Esophagus muscularis mucosa (tissue), 4 donors: ENCODE measurements at regions not wholly inside any gene's neighbourhood (a gene's known extent, or its start where the extent isn't known, plus 50 kb on each side); places are given as distances from the start of the nearest gene placed in this dataset.

Experiments used
- DNase-seq: peaks from one replicate; pipeline ENCODE4 v3.0.0-alpha.2; 2017; ENCODE audit errors: extremely low spot score
- H3K27ac ChIP-seq, 4 donors: fragments of 200-600 bp; sonication (generic); replicated peaks in 1 of 4; 1 replicate in 3 of 4; 2 replicates in 1 of 4; pipeline ENCODE4 v1.5.1; 2016 to 2019; ENCODE audit warnings: mild to moderate bottlenecking in 1 of 4
- H3K27me3 ChIP-seq, 4 donors: fragments of 200-600 bp; sonication (generic); one replicate each; pipeline versions ENCODE4 v1.5.1 to v1.6.0; 2016 to 2019
- H3K36me3 ChIP-seq, 4 donors: fragments of 200-600 bp; sonication (generic); one replicate each; pipeline ENCODE4 v1.5.1; 2016 to 2019
- H3K4me1 ChIP-seq, 4 donors: fragments of 200-600 bp; sonication (generic); one replicate each; pipeline ENCODE4 v1.5.1; 2016 to 2019
- H3K4me3 ChIP-seq, 4 donors: fragments of 200-600 bp; sonication (generic); 1 replicate in 2 of 4; 2 replicates in 2 of 4; pipeline ENCODE4 v1.5.1; 2016 to 2019; ENCODE audit warnings: mild to moderate bottlenecking in 4 of 4, moderate library complexity in 1 of 4
- H3K9me3 ChIP-seq, 4 donors: fragments of 200-600 bp; sonication (generic); 1 replicate in 3 of 4; 2 replicates in 1 of 4; pipeline ENCODE4 v1.5.1; 2016 to 2019
- EP300 ChIP-seq: sonication (generic); formaldehyde crosslinking; IDR thresholded peaks from one replicate; pipeline ENCODE4 v1.6.1; 2017; ENCODE audit warnings: antibody characterized with exemption
- POLR2A ChIP-seq: fragments of 450-650 bp; IDR thresholded peaks from one replicate; pipeline ENCODE4 v1.6.1; 2017; ENCODE audit warnings: antibody characterized with exemption, moderate library complexity, mild to moderate bottlenecking, low read depth
- POLR2AphosphoS5 ChIP-seq, 2 donors: sonication (generic); formaldehyde crosslinking; IDR thresholded peaks; one replicate each; pipeline ENCODE4 v1.6.1; 2017; ENCODE audit warnings: antibody characterized with exemption in 2 of 2
- WGBS: methylation state at CpG from one replicate; pipeline ENCODE4 v1.1.5; 2018; 5-methylcytosine and 5-hydroxymethylcytosine counted together
- intact Hi-C: fragments of 100-400 bp; cut with DNase I; formaldehyde crosslinking; loops from one replicate; pipeline ENCODE4 v1.15.1; 2023
- TF ChIP-seq, protein P1 (sequence below), 3 experiments: fragments of 200-600 bp in 2 of 3; fragments of 450-650 bp in 1 of 3; sonication (generic) in 2 of 3; IDR thresholded peaks; one replicate each; pipeline ENCODE4 v1.5.1; 2017 to 2019; ENCODE audit warnings: antibody characterized with exemption in 3 of 3, mild to moderate bottlenecking in 2 of 3, moderate library complexity in 1 of 3

DNA sequence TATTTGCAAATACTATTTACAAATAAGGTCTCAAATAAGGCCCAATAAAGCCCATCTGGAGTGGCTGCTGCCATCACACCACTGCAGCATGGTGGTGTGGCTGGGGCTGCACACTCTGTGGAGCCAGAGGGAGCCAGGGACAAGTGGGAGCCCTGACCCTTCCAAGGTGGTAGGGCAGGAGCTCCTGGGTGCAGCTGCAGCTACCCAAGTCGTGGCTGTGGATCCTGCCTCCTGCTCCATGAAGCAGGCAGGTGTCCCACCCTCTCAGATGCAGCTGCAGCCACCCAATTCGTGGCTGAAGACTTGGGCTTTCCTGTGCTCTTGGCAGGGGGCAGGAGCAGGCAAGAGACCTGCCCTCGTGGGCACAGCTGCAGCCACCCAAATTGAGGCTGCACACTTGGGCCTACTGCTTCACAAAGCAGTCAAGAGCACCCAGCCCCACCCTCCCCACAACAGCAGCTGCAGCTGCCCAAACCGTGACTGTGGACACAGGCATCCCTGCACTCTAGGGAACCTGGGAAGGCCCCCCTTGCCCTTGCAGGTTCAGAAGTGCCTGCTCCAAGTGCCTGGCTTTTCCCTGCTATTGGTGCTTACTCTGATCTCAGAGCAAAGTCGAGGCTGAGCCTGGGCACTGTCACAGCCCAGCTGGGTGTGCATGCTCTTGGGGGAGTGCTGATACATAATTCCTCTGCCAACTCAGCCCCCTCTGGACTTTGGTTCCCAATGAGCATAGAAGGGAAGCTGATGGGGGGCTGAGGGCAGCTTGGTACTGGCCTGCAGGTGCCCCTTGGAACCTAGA is 614.8 kb downstream of the PCDH18 start:
- H3K4me1 ChIP-seq: no peaks in the 10 kb centered on the region
- DNase-seq: no peak
- TF ChIP-seq EP300 (no peak), POLR2A (no peak), POLR2AphosphoS5 (IDR thresholded peaks at IDR 0.05) (no peak)
- TF ChIP-seq, protein P1, sequence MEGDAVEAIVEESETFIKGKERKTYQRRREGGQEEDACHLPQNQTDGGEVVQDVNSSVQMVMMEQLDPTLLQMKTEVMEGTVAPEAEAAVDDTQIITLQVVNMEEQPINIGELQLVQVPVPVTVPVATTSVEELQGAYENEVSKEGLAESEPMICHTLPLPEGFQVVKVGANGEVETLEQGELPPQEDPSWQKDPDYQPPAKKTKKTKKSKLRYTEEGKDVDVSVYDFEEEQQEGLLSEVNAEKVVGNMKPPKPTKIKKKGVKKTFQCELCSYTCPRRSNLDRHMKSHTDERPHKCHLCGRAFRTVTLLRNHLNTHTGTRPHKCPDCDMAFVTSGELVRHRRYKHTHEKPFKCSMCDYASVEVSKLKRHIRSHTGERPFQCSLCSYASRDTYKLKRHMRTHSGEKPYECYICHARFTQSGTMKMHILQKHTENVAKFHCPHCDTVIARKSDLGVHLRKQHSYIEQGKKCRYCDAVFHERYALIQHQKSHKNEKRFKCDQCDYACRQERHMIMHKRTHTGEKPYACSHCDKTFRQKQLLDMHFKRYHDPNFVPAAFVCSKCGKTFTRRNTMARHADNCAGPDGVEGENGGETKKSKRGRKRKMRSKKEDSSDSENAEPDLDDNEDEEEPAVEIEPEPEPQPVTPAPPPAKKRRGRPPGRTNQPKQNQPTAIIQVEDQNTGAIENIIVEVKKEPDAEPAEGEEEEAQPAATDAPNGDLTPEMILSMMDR (IDR thresholded peaks at IDR 0.05): no peak
- no peak overlapping the region for H3K4me3 ChIP-seq
- no peak overlapping the region for H3K27ac ChIP-seq
- no peaks in the 10 kb centered on the region for H3K9me3 ChIP-seq
- 67% methylated on average over 2 of the region's 5 CpGs for WGBS
- no peaks in the 10 kb centered on the region for H3K36me3 ChIP-seq
- intact Hi-C loops: no loop called here
- no peaks in the 10 kb centered on the region for H3K27me3 ChIP-seq

DNA sequence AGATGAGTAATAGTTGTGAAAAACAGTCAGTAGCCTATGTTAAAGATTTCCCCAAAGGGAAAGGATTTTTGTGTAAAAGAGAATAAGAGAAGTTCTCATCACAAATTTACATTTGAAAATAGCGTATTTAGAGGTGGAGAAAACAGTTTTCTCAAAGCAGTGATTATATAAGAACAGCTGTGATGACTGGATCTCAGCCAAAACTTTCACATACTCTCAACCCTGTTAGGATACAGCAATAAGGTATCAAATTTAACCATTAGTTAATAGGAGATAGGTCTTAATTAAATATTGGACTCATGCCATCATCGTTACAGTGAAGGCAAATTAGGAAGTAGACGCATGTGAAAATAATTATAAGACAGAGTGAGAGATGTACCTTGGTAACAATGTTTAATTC is 622.7 kb downstream of the PCDH18 start:
- Histone ChIP-seq H3K27me3 (no peaks in the 10 kb centered on the region), H3K36me3 (no peaks in the 10 kb centered on the region), H3K4me1 (peaks cover 0 to 12% (median 4%) of the 10 kb centered on the region in 4 donors), H3K27ac (no peak overlapping the region), H3K9me3 (no peaks in the 10 kb centered on the region), H3K4me3 (no peak overlapping the region)
- 46% methylated on average over 3 of the region's 3 CpGs for WGBS
- TF ChIP-seq POLR2AphosphoS5 (IDR thresholded peaks at IDR 0.05) (no peak), POLR2A (no peak), EP300 (no peak)
- TF ChIP-seq, protein P1 (IDR thresholded peaks at IDR 0.05): no peak
- no peak for DNase-seq
- intact Hi-C loops: no loop called here

DNA sequence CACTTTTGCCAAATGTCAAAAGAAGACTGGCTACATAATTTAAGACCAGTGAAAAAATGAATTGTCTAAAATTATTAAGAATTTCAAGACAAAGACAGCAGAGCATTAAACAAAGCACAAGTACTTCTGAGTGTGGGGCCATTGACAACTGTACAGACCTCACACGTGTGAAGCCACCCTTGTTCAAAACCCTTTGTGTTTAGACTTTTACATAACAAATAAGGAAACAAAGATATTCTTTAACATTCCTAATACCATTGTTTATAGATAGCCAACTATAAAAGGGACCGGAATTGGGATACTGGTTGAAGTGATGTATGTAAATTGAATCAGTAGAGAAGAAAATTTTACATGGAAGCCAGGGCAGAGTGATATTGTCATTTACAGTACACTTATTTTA is 624.2 kb downstream of the PCDH18 start:
- 71% methylated on average over 2 of the region's 2 CpGs for WGBS
- TF ChIP-seq POLR2A (no peak), EP300 (no peak), POLR2AphosphoS5 (IDR thresholded peaks at IDR 0.05) (no peak)
- TF ChIP-seq, protein P1 (IDR thresholded peaks at IDR 0.05): no peak
- H3K4me1 ChIP-seq: peaks cover 0 to 12% (median 4%) of the 10 kb centered on the region in 4 donors
- no peaks in the 10 kb centered on the region for H3K9me3 ChIP-seq
- no peaks in the 10 kb centered on the region for H3K36me3 ChIP-seq
- DNase-seq: no peak
- no peaks in the 10 kb centered on the region for H3K27me3 ChIP-seq
- no peak overlapping the region for H3K27ac ChIP-seq
- no peak overlapping the region for H3K4me3 ChIP-seq
- intact Hi-C loops: no loop called here

DNA sequence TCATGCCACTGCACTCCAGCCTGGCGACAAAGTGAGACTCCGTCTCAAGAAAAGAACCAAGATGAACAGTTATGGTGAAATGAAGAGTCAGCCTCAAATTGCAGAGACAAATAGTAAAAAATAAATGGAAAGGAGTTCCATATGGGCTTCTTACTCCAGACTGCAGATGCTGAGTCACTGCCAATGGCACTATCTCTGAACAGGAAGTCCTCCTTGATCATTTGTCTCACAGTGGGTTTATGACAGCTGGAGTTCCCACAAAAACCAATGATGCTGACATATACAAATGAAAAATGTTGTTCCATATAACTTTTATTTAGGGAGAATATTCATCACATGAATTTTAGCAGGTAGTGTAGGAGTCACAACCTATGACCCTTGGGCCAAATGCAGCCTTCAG is 631.6 kb downstream of the PCDH18 start:
- WGBS: 100% methylated on average over 2 of the region's 2 CpGs
- H3K36me3 ChIP-seq: no peaks in the 10 kb centered on the region
- H3K27me3 ChIP-seq: no peaks in the 10 kb centered on the region
- DNase-seq: no peak
- H3K4me1 ChIP-seq: no peaks in the 10 kb centered on the region
- H3K27ac ChIP-seq: no peak overlapping the region
- intact Hi-C loops: no loop called here
- TF ChIP-seq POLR2AphosphoS5 (IDR thresholded peaks at IDR 0.05) (no peak), POLR2A (no peak), EP300 (no peak)
- TF ChIP-seq, protein P1 (IDR thresholded peaks at IDR 0.05): no peak
- no peaks in the 10 kb centered on the region for H3K9me3 ChIP-seq
- no peak overlapping the region for H3K4me3 ChIP-seq
